GM12874 (cell line): ENCODE measurements at regions not wholly inside any gene's neighbourhood (a gene's known extent, or its start where the extent isn't known, plus 50 kb on each side); places are given as distances from the start of the nearest gene placed in this dataset.

Experiments
- TF ChIP-seq, protein P1 (sequence below): IDR thresholded peaks from 2 replicates; pipeline ENCODE4 v1.5.1; 2011; ENCODE audit warnings: low read depth, mild to moderate bottlenecking, control low read depth, low read length, moderate library complexity; ENCODE audit not compliant: insufficient read depth

- TF ChIP-seq, protein P1, sequence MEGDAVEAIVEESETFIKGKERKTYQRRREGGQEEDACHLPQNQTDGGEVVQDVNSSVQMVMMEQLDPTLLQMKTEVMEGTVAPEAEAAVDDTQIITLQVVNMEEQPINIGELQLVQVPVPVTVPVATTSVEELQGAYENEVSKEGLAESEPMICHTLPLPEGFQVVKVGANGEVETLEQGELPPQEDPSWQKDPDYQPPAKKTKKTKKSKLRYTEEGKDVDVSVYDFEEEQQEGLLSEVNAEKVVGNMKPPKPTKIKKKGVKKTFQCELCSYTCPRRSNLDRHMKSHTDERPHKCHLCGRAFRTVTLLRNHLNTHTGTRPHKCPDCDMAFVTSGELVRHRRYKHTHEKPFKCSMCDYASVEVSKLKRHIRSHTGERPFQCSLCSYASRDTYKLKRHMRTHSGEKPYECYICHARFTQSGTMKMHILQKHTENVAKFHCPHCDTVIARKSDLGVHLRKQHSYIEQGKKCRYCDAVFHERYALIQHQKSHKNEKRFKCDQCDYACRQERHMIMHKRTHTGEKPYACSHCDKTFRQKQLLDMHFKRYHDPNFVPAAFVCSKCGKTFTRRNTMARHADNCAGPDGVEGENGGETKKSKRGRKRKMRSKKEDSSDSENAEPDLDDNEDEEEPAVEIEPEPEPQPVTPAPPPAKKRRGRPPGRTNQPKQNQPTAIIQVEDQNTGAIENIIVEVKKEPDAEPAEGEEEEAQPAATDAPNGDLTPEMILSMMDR: no peak
Observed at GRCh38 chr12:17971850-17972249, 118.1 kb downstream of the RERGL start.

DNA sequence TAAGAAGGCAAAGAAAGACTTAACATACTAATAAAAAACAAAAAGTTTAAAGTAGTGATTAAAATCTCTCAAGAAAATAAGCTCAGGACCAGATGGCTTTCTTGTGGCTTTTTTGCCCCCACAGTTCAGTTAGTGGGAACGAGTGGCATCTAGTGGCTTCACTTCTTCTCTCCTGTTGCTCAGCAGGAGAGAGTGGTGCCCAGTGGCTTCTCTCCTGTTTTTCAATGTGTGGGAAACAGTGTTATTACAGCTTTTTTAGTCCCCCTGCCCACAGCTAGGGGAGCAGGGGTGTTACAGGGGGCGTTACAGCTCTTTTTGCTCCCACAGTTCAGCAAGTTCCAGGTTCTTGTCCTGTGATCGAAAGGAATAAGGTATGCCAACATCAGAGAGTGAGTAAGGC lies 135.2 kb downstream of the RERGL start:
- TF ChIP-seq, protein P1: no peak

- TF ChIP-seq, protein P1: no peak
Observed at GRCh38 chr12:17950898-17951297, 139.1 kb downstream of the RERGL start.

DNA sequence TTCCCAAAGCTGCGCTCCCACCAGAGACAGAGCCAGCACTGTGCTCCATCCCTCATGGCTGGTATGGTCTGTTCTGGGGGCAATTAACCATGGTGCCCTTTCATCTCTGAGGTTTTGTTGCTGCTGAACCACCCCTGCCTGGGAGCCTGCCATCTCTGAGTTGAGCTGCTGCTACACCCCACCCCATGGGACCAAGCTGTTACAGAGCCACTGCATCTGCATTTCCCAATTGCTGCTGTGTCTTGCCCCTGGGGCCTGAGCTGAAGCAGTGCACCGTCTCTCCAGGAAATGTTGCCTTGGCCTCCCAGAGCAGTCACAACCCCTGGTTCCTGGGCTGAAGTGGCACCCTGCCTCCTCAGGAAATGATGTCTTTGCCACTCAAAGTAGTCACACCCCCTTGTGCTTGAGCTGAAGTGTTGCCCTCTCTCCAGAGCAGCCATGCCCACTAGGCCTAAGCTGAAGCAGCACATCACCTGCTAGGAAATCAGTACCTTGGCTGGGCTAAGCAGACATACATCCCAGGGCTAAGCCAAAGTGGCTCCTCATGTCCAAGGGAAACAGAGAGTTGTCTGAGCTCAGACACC lies 140.3 kb downstream of the RERGL start:
- TF ChIP-seq, protein P1: no peak

DNA sequence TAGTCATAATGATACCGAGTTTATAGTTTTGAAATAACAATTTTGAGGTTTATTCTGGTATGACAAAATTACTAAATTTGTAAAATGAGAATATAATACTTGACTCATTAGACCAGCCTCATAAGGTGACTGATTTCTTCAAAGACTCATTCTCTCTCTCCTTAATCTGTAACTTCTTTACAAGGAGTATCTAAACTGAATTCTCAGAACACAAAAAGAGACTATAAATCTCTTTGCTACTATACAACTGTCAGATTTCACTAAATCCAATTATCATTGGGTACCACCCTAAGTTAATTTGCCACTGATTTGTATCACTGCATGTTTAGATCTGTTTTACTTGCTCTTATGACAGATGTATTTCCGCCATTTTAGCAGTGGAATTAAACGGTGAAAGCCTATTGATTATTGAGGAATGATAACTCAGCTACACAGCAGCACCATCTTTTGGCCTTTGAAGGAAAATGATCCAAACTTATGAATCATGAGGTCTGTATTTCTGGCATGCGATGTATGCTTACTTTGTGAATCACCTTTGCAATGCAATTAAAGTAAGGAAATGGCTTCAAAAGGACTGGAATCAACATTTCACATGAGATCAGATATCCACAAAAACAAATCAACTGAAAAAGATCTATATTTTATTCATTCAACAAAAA lies 161.2 kb downstream of the RERGL start:
- TF ChIP-seq, protein P1: no peak

- TF ChIP-seq, protein P1: no peak
Observed at GRCh38 chr12:17918013-17918412, 172.0 kb downstream of the RERGL start.

- TF ChIP-seq, protein P1: no peak
Observed at GRCh38 chr12:17884581-17884980, 205.4 kb downstream of the RERGL start.
